Activated CD4-positive, alpha-beta memory T cell treated with anti-CD3 and anti-CD28 coated beads for 36 hours (primary cell): ENCODE measurements at regions not wholly inside any gene's neighbourhood (a gene's known extent, or its start where the extent isn't known, plus 50 kb on each side); places are given as distances from the start of the nearest gene placed in this dataset.

Experiments
- CTCF ChIA-PET: fragments of 350-600 bp; sonication (Branson Sonifier 250); formaldehyde crosslinking; loops from one replicate; lab custom pipeline; 2021; ENCODE audit warnings: antibody characterized with exemption, inconsistent platforms; lab: Charles Lee
- POLR2A ChIA-PET: fragments of 350-600 bp; sonication (Branson Sonifier 250); formaldehyde crosslinking; loops from one replicate; lab custom pipeline; 2021; ENCODE audit warnings: antibody characterized with exemption; lab: Charles Lee
- DNase-seq: peaks from one replicate; pipeline ENCODE4 v3.0.0-alpha.2; 2020
- H3K27ac Mint-ChIP-seq: one replicate; pipeline ENCODE4 v1.8.0; 2021; ENCODE audit warnings: mixed read lengths
- H3K27me3 Mint-ChIP-seq: one replicate; pipeline ENCODE4 v1.8.0; 2021; ENCODE audit warnings: mixed read lengths
- H3K36me3 Mint-ChIP-seq: one replicate; pipeline ENCODE4 v1.8.0; 2021; ENCODE audit warnings: mixed read lengths
- H3K4me1 Mint-ChIP-seq: one replicate; pipeline ENCODE4 v1.8.0; 2021; ENCODE audit warnings: low read depth, mixed read lengths
- H3K4me3 Mint-ChIP-seq: one replicate; pipeline ENCODE4 v1.8.0; 2021; ENCODE audit warnings: mild to moderate bottlenecking, mixed read lengths
- H3K9me3 Mint-ChIP-seq: one replicate; pipeline ENCODE4 v1.8.0; 2021; ENCODE audit warnings: mixed read lengths
- intact Hi-C: fragments of 100-400 bp; cut with micrococcal nuclease; formaldehyde crosslinking; loops from one replicate; pipeline ENCODE4 v1.15.1; 2023

- Mint-ChIP-seq H3K27me3 (peaks cover 28% of the 10 kb centered on the region), H3K4me1 (peaks cover 10% of the 10 kb centered on the region), H3K4me3 (no peak overlapping the region), H3K27ac (no peak overlapping the region), H3K36me3 (no peaks in the 10 kb centered on the region), H3K9me3 (no peaks in the 10 kb centered on the region)
- intact Hi-C loops, result no loop called here
- POLR2A ChIA-PET, result no interaction called here
- CTCF ChIA-PET, result no interaction called here
- no peak for DNase-seq
Measured at GRCh38 chr4:56255820-56256219, 131.5 kb downstream of the AASDH start.

GRCh38 chr4:56253666-56254305 lies 133.5 kb downstream of the AASDH start:
- POLR2A ChIA-PET, result no interaction called here

GRCh38 chr4:56252561-56253152 lies 134.6 kb downstream of the AASDH start:
- POLR2A ChIA-PET, result no interaction called here
- Mint-ChIP-seq H3K36me3 (no peaks in the 10 kb centered on the region), H3K9me3 (no peaks in the 10 kb centered on the region), H3K27me3 (peaks cover 14% of the 10 kb centered on the region), H3K27ac (no peak overlapping the region), H3K4me1 (no peaks in the 10 kb centered on the region), H3K4me3 (no peak overlapping the region)
- intact Hi-C loops, result no loop called here
- CTCF ChIA-PET, result no interaction called here
- DNase-seq, result no peak

More at GRCh38 chr4:56253666-56254305, 133.5 kb downstream of the AASDH start:
- Mint-ChIP-seq H3K27me3 (peaks cover 14% of the 10 kb centered on the region), H3K9me3 (no peaks in the 10 kb centered on the region), H3K4me3 (no peak overlapping the region), H3K4me1 (no peaks in the 10 kb centered on the region), H3K36me3 (no peaks in the 10 kb centered on the region), H3K27ac (no peak overlapping the region)
- intact Hi-C loops, result no loop called here
- CTCF ChIA-PET, result interaction anchor here (0.6 kb wide), 1 partner anchor 24 kb away, joined by 3 read pairs; no protein-coding TSS in a partner anchor
- DNase-seq, result no peak

GRCh38 chr4:56251556-56251955 lies 135.7 kb downstream of the AASDH start:
- Mint-ChIP-seq H3K4me3 (no peak overlapping the region), H3K9me3 (no peaks in the 10 kb centered on the region), H3K4me1 (no peaks in the 10 kb centered on the region), H3K27ac (no peak overlapping the region), H3K36me3 (no peaks in the 10 kb centered on the region), H3K27me3 (peaks cover 14% of the 10 kb centered on the region)
- intact Hi-C loops, result no loop called here
- ChIA-PET POLR2A (no interaction called here), CTCF (no interaction called here)
- DNase-seq, result no peak

GRCh38 chr4:56250776-56251175 lies 136.5 kb downstream of the AASDH start:
- Mint-ChIP-seq H3K4me1 (no peaks in the 10 kb centered on the region), H3K4me3 (no peak overlapping the region), H3K9me3 (no peaks in the 10 kb centered on the region), H3K27ac (no peak overlapping the region), H3K27me3 (peaks cover 8% of the 10 kb centered on the region), H3K36me3 (no peaks in the 10 kb centered on the region)
- ChIA-PET POLR2A (no interaction called here), CTCF (no interaction called here)
- no peak for DNase-seq
- intact Hi-C loops, result no loop called here

- intact Hi-C loops, result no loop called here
- H3K27me3 Mint-ChIP-seq, result peaks cover 6% of the 10 kb centered on the region
- no peak for DNase-seq
- H3K36me3 Mint-ChIP-seq, result no peaks in the 10 kb centered on the region
- no peaks in the 10 kb centered on the region for H3K4me1 Mint-ChIP-seq
- ChIA-PET POLR2A (no interaction called here), CTCF (no interaction called here)
- no peaks in the 10 kb centered on the region for H3K9me3 Mint-ChIP-seq
- H3K27ac Mint-ChIP-seq, result no peak overlapping the region
- no peak overlapping the region for H3K4me3 Mint-ChIP-seq
Measured at GRCh38 chr4:56247646-56248045, 139.6 kb downstream of the AASDH start.

GRCh38 chr4:56246233-56246610 lies 141.1 kb downstream of the AASDH start:
- no peaks in the 10 kb centered on the region for H3K36me3 Mint-ChIP-seq
- H3K9me3 Mint-ChIP-seq, result no peaks in the 10 kb centered on the region
- H3K27me3 Mint-ChIP-seq, result peaks cover 6% of the 10 kb centered on the region
- DNase-seq, result no peak
- intact Hi-C loops, result no loop called here
- no peak overlapping the region for H3K4me3 Mint-ChIP-seq
- no peaks in the 10 kb centered on the region for H3K4me1 Mint-ChIP-seq
- ChIA-PET POLR2A (no interaction called here), CTCF (no interaction called here)
- no peak overlapping the region for H3K27ac Mint-ChIP-seq

- no peaks in the 10 kb centered on the region for H3K36me3 Mint-ChIP-seq
- no peak for DNase-seq
- ChIA-PET CTCF (no interaction called here), POLR2A (no interaction called here)
- H3K27me3 Mint-ChIP-seq, result peaks cover 6% of the 10 kb centered on the region
- H3K9me3 Mint-ChIP-seq, result no peaks in the 10 kb centered on the region
- H3K4me1 Mint-ChIP-seq, result no peaks in the 10 kb centered on the region
- intact Hi-C loops, result no loop called here
- no peak overlapping the region for H3K27ac Mint-ChIP-seq
- H3K4me3 Mint-ChIP-seq, result no peak overlapping the region
Measured at GRCh38 chr4:56245547-56246232, 141.6 kb downstream of the AASDH start.

GRCh38 chr4:56244681-56245080 lies 142.6 kb downstream of the AASDH start:
- DNase-seq, result no peak
- Mint-ChIP-seq H3K9me3 (no peaks in the 10 kb centered on the region), H3K36me3 (no peaks in the 10 kb centered on the region), H3K4me3 (no peak overlapping the region), H3K27ac (no peak overlapping the region), H3K27me3 (peaks cover 5% of the 10 kb centered on the region), H3K4me1 (no peaks in the 10 kb centered on the region)
- intact Hi-C loops, result no loop called here
- ChIA-PET POLR2A (no interaction called here), CTCF (interaction anchor here (0.6 kb wide), 1 partner anchor 10 kb away, joined by 3 read pairs; no protein-coding TSS in a partner anchor)

- Mint-ChIP-seq H3K4me1 (no peaks in the 10 kb centered on the region), H3K27ac (no peak overlapping the region), H3K27me3 (peaks cover 3% of the 10 kb centered on the region), H3K36me3 (no peaks in the 10 kb centered on the region), H3K4me3 (no peak overlapping the region), H3K9me3 (no peaks in the 10 kb centered on the region)
- no peak for DNase-seq
- CTCF ChIA-PET, result no interaction called here
- POLR2A ChIA-PET, result no interaction called here
- intact Hi-C loops, result no loop called here
Measured at GRCh38 chr4:56243107-56243506, 144.2 kb downstream of the AASDH start.

GRCh38 chr4:56241500-56241899 lies 145.8 kb downstream of the AASDH start:
- H3K27me3 Mint-ChIP-seq, result peaks cover 3% of the 10 kb centered on the region
- no peaks in the 10 kb centered on the region for H3K4me1 Mint-ChIP-seq
- H3K36me3 Mint-ChIP-seq, result no peaks in the 10 kb centered on the region
- H3K4me3 Mint-ChIP-seq, result no peak overlapping the region
- ChIA-PET POLR2A (no interaction called here), CTCF (no interaction called here)
- no peaks in the 10 kb centered on the region for H3K9me3 Mint-ChIP-seq
- H3K27ac Mint-ChIP-seq, result no peak overlapping the region
- DNase-seq, result no peak
- intact Hi-C loops, result no loop called here

GRCh38 chr4:56240554-56241174 lies 146.6 kb downstream of the AASDH start:
- ChIA-PET POLR2A (no interaction called here), CTCF (no interaction called here)
- intact Hi-C loops, result no loop called here

More at GRCh38 chr4:56240554-56241174, 146.6 kb downstream of the AASDH start:
- Mint-ChIP-seq H3K9me3 (no peaks in the 10 kb centered on the region), H3K36me3 (no peaks in the 10 kb centered on the region), H3K4me3 (no peak overlapping the region), H3K27me3 (peaks cover 3% of the 10 kb centered on the region), H3K27ac (no peak overlapping the region), H3K4me1 (no peaks in the 10 kb centered on the region)
- no peak for DNase-seq
